HEK293T (cell line): ENCODE measurements at regions not wholly inside any gene's neighbourhood (a gene's known extent, or its start where the extent isn't known, plus 50 kb on each side); places are given as distances from the start of the nearest gene placed in this dataset.

Experiments used
- FOXK2 ChIP-seq: fragments of 450-650 bp; IDR thresholded peaks from 2 replicates; pipeline ENCODE4 v1.6.1; 2016; ENCODE audit warnings: mild to moderate bottlenecking
- L3MBTL2 ChIP-seq: fragments of 450-650 bp; conservative IDR thresholded peaks from 2 replicates; pipeline ENCODE4 v1.6.1; 2016; ENCODE audit warnings: mild to moderate bottlenecking
- NFRKB ChIP-seq: fragments of 450-650 bp; IDR thresholded peaks from 2 replicates; pipeline ENCODE4 v1.6.1; 2016; ENCODE audit warnings: mild to moderate bottlenecking, moderate library complexity
- SP1 ChIP-seq: fragments of 450-650 bp; IDR thresholded peaks from 2 replicates; pipeline ENCODE4 v1.6.1; 2017
- SUZ12 ChIP-seq: fragments of 450-650 bp; IDR thresholded peaks from 2 replicates; pipeline ENCODE4 v1.6.1; 2016; ENCODE audit warnings: mild to moderate bottlenecking

DNA sequence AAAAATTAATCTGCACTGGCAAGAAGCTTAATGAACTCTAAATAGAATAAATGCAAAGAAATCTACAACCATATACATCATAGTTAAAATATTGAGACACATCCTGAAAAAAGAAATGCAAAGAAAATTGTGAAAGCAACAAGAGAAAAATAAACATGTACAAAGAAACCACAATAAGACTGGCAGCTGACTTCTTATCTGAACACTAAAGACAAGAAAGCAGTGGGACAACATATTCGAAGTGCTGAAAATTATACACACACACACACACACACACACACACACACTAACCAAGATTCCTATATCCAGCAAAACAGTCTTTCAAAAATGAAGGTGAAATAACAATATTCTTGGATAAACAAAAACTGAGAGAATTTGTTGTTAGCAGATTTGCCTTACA, 366.5 kb upstream of the C16orf82 start:
- no peak for TF ChIP-seq FOXK2
- no peak for TF ChIP-seq SUZ12
- TF ChIP-seq L3MBTL2 = no peak
- no peak for TF ChIP-seq NFRKB
- no peak for TF ChIP-seq SP1
